C4-2B (cell line): ENCODE measurements at regions not wholly inside any gene's neighbourhood (a gene's known extent, or its start where the extent isn't known, plus 50 kb on each side); places are given as distances from the start of the nearest gene placed in this dataset.

ENCODE experiments used
- ZFX ChIP-seq: fragments of 450-650 bp; IDR thresholded peaks from 2 replicates; pipeline ENCODE4 v1.6.1; 2017
- TF ChIP-seq, protein P1 (sequence below): fragments of 450-650 bp; conservative IDR thresholded peaks from 2 replicates; pipeline ENCODE4 v1.5.1; 2017; ENCODE audit warnings: mild to moderate bottlenecking

GRCh38 chr14:53847881-53848280, 108.7 kb downstream of the BMP4 start:
- TF ChIP-seq, protein P1, sequence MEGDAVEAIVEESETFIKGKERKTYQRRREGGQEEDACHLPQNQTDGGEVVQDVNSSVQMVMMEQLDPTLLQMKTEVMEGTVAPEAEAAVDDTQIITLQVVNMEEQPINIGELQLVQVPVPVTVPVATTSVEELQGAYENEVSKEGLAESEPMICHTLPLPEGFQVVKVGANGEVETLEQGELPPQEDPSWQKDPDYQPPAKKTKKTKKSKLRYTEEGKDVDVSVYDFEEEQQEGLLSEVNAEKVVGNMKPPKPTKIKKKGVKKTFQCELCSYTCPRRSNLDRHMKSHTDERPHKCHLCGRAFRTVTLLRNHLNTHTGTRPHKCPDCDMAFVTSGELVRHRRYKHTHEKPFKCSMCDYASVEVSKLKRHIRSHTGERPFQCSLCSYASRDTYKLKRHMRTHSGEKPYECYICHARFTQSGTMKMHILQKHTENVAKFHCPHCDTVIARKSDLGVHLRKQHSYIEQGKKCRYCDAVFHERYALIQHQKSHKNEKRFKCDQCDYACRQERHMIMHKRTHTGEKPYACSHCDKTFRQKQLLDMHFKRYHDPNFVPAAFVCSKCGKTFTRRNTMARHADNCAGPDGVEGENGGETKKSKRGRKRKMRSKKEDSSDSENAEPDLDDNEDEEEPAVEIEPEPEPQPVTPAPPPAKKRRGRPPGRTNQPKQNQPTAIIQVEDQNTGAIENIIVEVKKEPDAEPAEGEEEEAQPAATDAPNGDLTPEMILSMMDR, result no peak
- TF ChIP-seq ZFX, result no peak
